ENCODE measurements at regions not wholly inside any gene's neighbourhood (a gene's known extent, or its start where the extent isn't known, plus 50 kb on each side); places are given as distances from the start of the nearest gene placed in this dataset.

DNA sequence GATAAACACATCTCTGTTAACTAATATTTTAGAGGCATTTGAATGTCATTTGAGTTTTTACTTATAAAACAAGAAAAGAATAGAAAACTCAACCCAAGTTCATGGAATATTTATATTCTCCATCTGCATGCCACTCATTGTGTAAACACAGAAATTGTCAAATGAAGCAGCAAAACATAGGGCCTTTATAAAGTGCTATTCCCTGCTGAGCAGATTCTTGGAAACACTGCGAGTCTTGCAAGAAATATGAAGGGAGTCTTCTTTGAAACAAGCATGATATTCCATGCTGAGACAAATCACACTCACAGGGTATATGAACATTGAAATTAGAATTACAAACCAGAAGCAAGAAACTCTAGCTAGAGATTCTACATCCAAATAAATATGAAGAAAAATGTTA lies 655.8 kb downstream of the BRINP3 start:
- TF ChIP-seq EP300 (IDR thresholded peaks at IDR 0.05; ENCODE audit: borderline replicate concordance) (no peak), RAD21 (IDR thresholded peaks at IDR 0.05; ENCODE audit: low read depth) (no peak), TCF12 (IDR thresholded peaks at IDR 0.05; ENCODE audit: low read depth) (no peak), NFIC (IDR thresholded peaks at IDR 0.05) (no peak), TEAD4 (IDR thresholded peaks at IDR 0.05) (no peak), ZBTB7A (IDR thresholded peaks at IDR 0.05; ENCODE audit: low read depth) (no peak), FOXM1 (IDR thresholded peaks at IDR 0.05; ENCODE audit: borderline replicate concordance, low read depth) (no peak), YY1 (IDR thresholded peaks at IDR 0.05; ENCODE audit: low read depth) (no peak)
- TF ChIP-seq, protein P1, sequence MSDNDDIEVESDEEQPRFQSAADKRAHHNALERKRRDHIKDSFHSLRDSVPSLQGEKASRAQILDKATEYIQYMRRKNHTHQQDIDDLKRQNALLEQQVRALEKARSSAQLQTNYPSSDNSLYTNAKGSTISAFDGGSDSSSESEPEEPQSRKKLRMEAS (IDR thresholded peaks at IDR 0.05), result no peak
